ENCODE measurements at regions not wholly inside any gene's neighbourhood (a gene's known extent, or its start where the extent isn't known, plus 50 kb on each side); places are given as distances from the start of the nearest gene placed in this dataset.

DNA sequence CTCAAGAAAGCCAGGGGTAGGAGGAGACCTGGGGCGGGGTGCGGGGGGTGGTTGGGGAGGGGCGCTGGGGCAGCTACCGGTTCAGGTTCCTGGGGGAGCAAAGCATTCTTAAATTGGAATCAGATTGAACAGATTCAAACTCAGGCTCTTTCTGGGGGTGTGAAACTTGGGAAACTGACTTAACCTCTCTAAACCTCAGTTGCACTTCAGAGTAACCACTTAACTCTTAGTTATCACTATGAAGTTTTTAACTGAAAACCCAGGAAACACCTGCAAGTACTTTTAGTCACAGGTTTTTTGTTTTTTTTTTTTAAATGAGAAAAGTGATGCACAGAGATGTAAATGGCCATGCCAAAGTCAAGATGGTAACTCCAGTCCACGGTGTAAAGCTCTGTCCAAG is 72.0 kb downstream of the RCN1 start:
- no peaks in the 10 kb centered on the region for H3F3A ChIP-seq (replicated peaks; ENCODE audit: insufficient read depth)
- no peak overlapping the region for H2AFZ ChIP-seq (ENCODE audit: low read depth)
- no peak overlapping the region for H3K4me2 ChIP-seq
- no peaks in the 10 kb centered on the region for H3K9me2 ChIP-seq
- H3K79me2 ChIP-seq (ENCODE audit: insufficient read depth), result no peaks in the 10 kb centered on the region
- H4K20me1 ChIP-seq (ENCODE audit: insufficient read depth), result no peaks in the 10 kb centered on the region
- no peak for TF ChIP-seq NFIC (IDR thresholded peaks at IDR 0.05; ENCODE audit: borderline replicate concordance)
- TF ChIP-seq GABPA (IDR thresholded peaks at IDR 0.05; ENCODE audit: low read depth), result no peak
- TF ChIP-seq EZH2phosphoT487 (IDR thresholded peaks at IDR 0.05; ENCODE audit: borderline replicate concordance, low read depth), result no peak
- no peak for TF ChIP-seq USF1 (IDR thresholded peaks at IDR 0.05; ENCODE audit: borderline replicate concordance, low read depth)
- TF ChIP-seq SIN3A (IDR thresholded peaks at IDR 0.05; ENCODE audit: borderline replicate concordance, low read depth, low read length), result no peak
- DNase-seq, result no peak
- 33% methylated on average over 5 of the region's 5 CpGs for WGBS (ENCODE audit: low lambda C conversion rate)
- no peak overlapping the region for H3K27ac ChIP-seq (ENCODE audit: low read depth in 2 of 2, low read length in 1 of 2)
- no peak overlapping the region for H3K9ac ChIP-seq
- no peak overlapping the region for H3K4me3 ChIP-seq (ENCODE audit: low read depth in 2 of 2, low read length in 1 of 2)
- H3K4me1 ChIP-seq (ENCODE audit: control insufficient read depth in 1 of 2, insufficient read depth in 2 of 2, low read depth in 1 of 2, low read length in 1 of 2), result no peaks in the 10 kb centered on the region
- no peaks in the 10 kb centered on the region for H3K36me3 ChIP-seq (replicated peaks in 1 of 2; ENCODE audit: control insufficient read depth in 1 of 2, insufficient read depth in 2 of 2, low read length in 1 of 2)
- CTCF ChIA-PET, result interaction anchor here (3.3 to 4.2 kb wide), 2 partner anchors 13 to 111 kb away, joined by 13 to 27 read pairs; no protein-coding TSS in a partner anchor
- H3K9me3 ChIP-seq, result no peaks in the 10 kb centered on the region
- POLR2A ChIA-PET, result no interaction called here
- H3K27me3 ChIP-seq (ENCODE audit: insufficient read depth), result peaks cover 39% of the 10 kb centered on the region

DNA sequence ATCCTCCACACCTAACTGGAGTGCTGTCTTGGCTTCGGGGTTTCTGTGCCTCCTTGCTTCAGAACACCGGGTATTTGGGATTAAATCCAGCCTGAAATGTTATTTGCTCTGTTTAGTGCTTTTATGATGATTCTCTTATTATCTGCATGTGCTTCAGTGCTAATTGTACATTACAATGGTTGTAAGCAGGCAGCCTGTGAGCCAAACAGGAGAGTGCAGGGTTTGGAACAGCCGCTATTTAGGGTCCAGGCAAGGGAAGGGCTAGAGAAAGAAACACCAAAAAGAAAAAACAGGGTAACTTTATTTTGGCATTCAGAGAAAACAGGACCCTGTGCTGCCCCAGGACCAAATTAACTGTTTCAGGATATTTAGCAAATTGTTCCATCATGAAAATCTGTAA is 72.7 kb downstream of the RCN1 start:
- ChIA-PET POLR2A (no interaction called here), CTCF (interaction anchor here (4.2 kb wide), 1 partner anchor 12 kb away, joined by 27 read pairs; no protein-coding TSS in a partner anchor)
- Histone ChIP-seq H3K27ac (ENCODE audit: low read depth in 2 of 2, low read length in 1 of 2) (no peak overlapping the region), H3K4me3 (ENCODE audit: low read depth in 2 of 2, low read length in 1 of 2) (no peak overlapping the region), H3K9ac (no peak overlapping the region), H3K9me2 (no peaks in the 10 kb centered on the region), H3K4me1 (ENCODE audit: control insufficient read depth in 1 of 2, insufficient read depth in 2 of 2, low read depth in 1 of 2, low read length in 1 of 2) (no peaks in the 10 kb centered on the region), H2AFZ (ENCODE audit: low read depth) (no peak overlapping the region), H3K9me3 (no peaks in the 10 kb centered on the region), H4K20me1 (ENCODE audit: insufficient read depth) (no peaks in the 10 kb centered on the region), H3K79me2 (ENCODE audit: insufficient read depth) (no peaks in the 10 kb centered on the region), H3K4me2 (no peak overlapping the region), H3K36me3 (replicated peaks in 1 of 2; ENCODE audit: control insufficient read depth in 1 of 2, insufficient read depth in 2 of 2, low read length in 1 of 2) (no peaks in the 10 kb centered on the region), H3F3A (replicated peaks; ENCODE audit: insufficient read depth) (no peaks in the 10 kb centered on the region), H3K27me3 (ENCODE audit: insufficient read depth) (peaks cover 41% of the 10 kb centered on the region)
- DNase-seq, result no peak
- WGBS (ENCODE audit: low lambda C conversion rate), result 16% methylated on average over 3 of the region's 3 CpGs
- no peak for TF ChIP-seq RCOR1 (IDR thresholded peaks at IDR 0.05; ENCODE audit: low read length)
- no peak for TF ChIP-seq YY1 (IDR thresholded peaks at IDR 0.05; ENCODE audit: low read depth)
- no peak for TF ChIP-seq FOXM1 (IDR thresholded peaks at IDR 0.05; ENCODE audit: low read depth)
- TF ChIP-seq, protein P1, sequence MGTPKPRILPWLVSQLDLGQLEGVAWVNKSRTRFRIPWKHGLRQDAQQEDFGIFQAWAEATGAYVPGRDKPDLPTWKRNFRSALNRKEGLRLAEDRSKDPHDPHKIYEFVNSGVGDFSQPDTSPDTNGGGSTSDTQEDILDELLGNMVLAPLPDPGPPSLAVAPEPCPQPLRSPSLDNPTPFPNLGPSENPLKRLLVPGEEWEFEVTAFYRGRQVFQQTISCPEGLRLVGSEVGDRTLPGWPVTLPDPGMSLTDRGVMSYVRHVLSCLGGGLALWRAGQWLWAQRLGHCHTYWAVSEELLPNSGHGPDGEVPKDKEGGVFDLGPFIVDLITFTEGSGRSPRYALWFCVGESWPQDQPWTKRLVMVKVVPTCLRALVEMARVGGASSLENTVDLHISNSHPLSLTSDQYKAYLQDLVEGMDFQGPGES (IDR thresholded peaks at IDR 0.05; ENCODE audit: low read depth, low read length), result no peak
- no peak for TF ChIP-seq TAF1 (IDR thresholded peaks at IDR 0.05; ENCODE audit: borderline replicate concordance, low read depth, low read length)
- no peak for TF ChIP-seq RXRA (IDR thresholded peaks at IDR 0.05; ENCODE audit: borderline replicate concordance, low read depth)
- TF ChIP-seq, protein P2, sequence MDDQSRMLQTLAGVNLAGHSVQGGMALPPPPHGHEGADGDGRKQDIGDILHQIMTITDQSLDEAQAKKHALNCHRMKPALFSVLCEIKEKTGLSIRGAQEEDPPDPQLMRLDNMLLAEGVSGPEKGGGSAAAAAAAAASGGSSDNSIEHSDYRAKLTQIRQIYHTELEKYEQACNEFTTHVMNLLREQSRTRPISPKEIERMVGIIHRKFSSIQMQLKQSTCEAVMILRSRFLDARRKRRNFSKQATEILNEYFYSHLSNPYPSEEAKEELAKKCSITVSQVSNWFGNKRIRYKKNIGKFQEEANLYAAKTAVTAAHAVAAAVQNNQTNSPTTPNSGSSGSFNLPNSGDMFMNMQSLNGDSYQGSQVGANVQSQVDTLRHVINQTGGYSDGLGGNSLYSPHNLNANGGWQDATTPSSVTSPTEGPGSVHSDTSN (IDR thresholded peaks at IDR 0.05), result no peak
- TF ChIP-seq GABPA (IDR thresholded peaks at IDR 0.05; ENCODE audit: low read depth), result no peak
- no peak for TF ChIP-seq NFIC (IDR thresholded peaks at IDR 0.05; ENCODE audit: borderline replicate concordance)
- no peak for TF ChIP-seq MEF2A (IDR thresholded peaks at IDR 0.05; ENCODE audit: borderline replicate concordance, low read depth)
- TF ChIP-seq, protein P3, sequence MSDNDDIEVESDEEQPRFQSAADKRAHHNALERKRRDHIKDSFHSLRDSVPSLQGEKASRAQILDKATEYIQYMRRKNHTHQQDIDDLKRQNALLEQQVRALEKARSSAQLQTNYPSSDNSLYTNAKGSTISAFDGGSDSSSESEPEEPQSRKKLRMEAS (IDR thresholded peaks at IDR 0.05; ENCODE audit: low read depth), result no peak
- TF ChIP-seq TEAD4 (IDR thresholded peaks at IDR 0.05; ENCODE audit: borderline replicate concordance, insufficient read depth), result no peak
- TF ChIP-seq GATA2 (CRISPR knock-in tag; IDR thresholded peaks at IDR 0.05), result no peak
- TF ChIP-seq, protein P4, sequence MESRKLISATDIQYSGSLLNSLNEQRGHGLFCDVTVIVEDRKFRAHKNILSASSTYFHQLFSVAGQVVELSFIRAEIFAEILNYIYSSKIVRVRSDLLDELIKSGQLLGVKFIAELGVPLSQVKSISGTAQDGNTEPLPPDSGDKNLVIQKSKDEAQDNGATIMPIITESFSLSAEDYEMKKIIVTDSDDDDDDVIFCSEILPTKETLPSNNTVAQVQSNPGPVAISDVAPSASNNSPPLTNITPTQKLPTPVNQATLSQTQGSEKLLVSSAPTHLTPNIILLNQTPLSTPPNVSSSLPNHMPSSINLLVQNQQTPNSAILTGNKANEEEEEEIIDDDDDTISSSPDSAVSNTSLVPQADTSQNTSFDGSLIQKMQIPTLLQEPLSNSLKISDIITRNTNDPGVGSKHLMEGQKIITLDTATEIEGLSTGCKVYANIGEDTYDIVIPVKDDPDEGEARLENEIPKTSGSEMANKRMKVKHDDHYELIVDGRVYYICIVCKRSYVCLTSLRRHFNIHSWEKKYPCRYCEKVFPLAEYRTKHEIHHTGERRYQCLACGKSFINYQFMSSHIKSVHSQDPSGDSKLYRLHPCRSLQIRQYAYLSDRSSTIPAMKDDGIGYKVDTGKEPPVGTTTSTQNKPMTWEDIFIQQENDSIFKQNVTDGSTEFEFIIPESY (IDR thresholded peaks at IDR 0.05; ENCODE audit: borderline replicate concordance, low read depth), result no peak
- TF ChIP-seq TCF12 (IDR thresholded peaks at IDR 0.05), result no peak
- TF ChIP-seq POLR2AphosphoS5 (IDR thresholded peaks at IDR 0.05; ENCODE audit: low read depth, low read length), result no peak
- no peak for TF ChIP-seq FOXJ3 (CRISPR knock-in tag; IDR thresholded peaks at IDR 0.05)
- no peak for TF ChIP-seq CHD2 (IDR thresholded peaks at IDR 0.05; ENCODE audit: low read length, partially characterized antibody)
- TF ChIP-seq NRF1 (IDR thresholded peaks at IDR 0.05; ENCODE audit: low read depth, low read length), result no peak
